GM12878 (cell line): ENCODE measurements at regions not wholly inside any gene's neighbourhood (a gene's known extent, or its start where the extent isn't known, plus 50 kb on each side); places are given as distances from the start of the nearest gene placed in this dataset.
"Not testable (repeated sequence)": the region's sequence is repeated elsewhere in the genome, so short reads cannot be mapped to it uniquely, and the experiment has no call there.

ENCODE experiments used
- ATAC-seq: fragments of 200-7000 bp; cut with Tn5 transposase; 3 replicates; pipeline ENCODE4 v1.9.1; 2020; ENCODE audit warnings: mild to moderate bottlenecking, moderate library complexity
- BruUV-seq: library from RNA; stranded (reverse); fragments of 400-500 nt; replicated peaks from 2 replicates; lab custom pipeline; 2021; lab: Mats Ljungman, UMichigan
- CTCF ChIA-PET: fragments of 300-600 bp; sonication (Branson Sonifier 250); formaldehyde crosslinking; extraction: SDS; loops from one replicate; lab custom pipeline; 2021; ENCODE audit warnings: inconsistent platforms; lab: Yijun Ruan, JAX
- POLR2A ChIA-PET: fragments of 350-600 bp; formaldehyde crosslinking; extraction: SDS; loops from one replicate; lab custom pipeline; 2021; ENCODE audit warnings: inconsistent platforms; lab: Charles Lee
- RAD21 ChIA-PET: fragments of 300-600 bp; sonication (Branson Sonifier 250); formaldehyde crosslinking; loops from one replicate; lab custom pipeline; 2023; ENCODE audit warnings: antibody characterized with exemption; ENCODE audit not compliant: unreplicated experiment; lab: Charles Lee
- SMC1A ChIA-PET: fragments of 300-600 bp; sonication (Branson Sonifier 250); formaldehyde crosslinking; loops from one replicate; lab custom pipeline; 2023; ENCODE audit not compliant: unreplicated experiment, uncharacterized antibody; lab: Charles Lee
- DNase-seq: peaks from one replicate; pipeline ENCODE4 v3.0.0-alpha.2; 2011; ENCODE audit warnings: low read depth, low spot score
- FAIRE-seq: peaks from 3 replicates; lab custom pipeline; 2011; peaks lifted over from hg19 to GRCh38; lab: Jason Lieb, UNC
- H2AFZ ChIP-seq: 2 replicates; pipeline ENCODE4 v1.6.0; 2011; ENCODE audit warnings: low read depth, low read length, control low read depth; ENCODE audit not compliant: control insufficient read depth
- H3K27ac ChIP-seq: 2 replicates; pipeline ENCODE4 v1.5.1; 2011; ENCODE audit warnings: control low read depth; ENCODE audit not compliant: control insufficient read depth, insufficient read depth
- H3K27me3 ChIP-seq, 2 experiments: replicated peaks in 1 of 2; 2 replicates each; pipeline versions ENCODE4 v1.6.0 to v1.6.1; 2011; ENCODE audit warnings: low read length in 1 of 2; ENCODE audit not compliant: control insufficient read depth in 2 of 2, insufficient read depth in 2 of 2
- H3K36me3 ChIP-seq, 2 experiments: 2 replicates each; pipeline ENCODE4 v1.5.1; 2011; ENCODE audit warnings: low read length in 1 of 2; ENCODE audit not compliant: control insufficient read depth in 2 of 2, insufficient read depth in 2 of 2
- H3K4me1 ChIP-seq: 2 replicates; pipeline ENCODE4 v1.6.1; 2011; ENCODE audit warnings: mild to moderate bottlenecking, low read length, moderate library complexity, mixed read lengths; ENCODE audit not compliant: control insufficient read depth, insufficient read depth
- H3K4me2 ChIP-seq: 2 replicates; pipeline ENCODE4 v1.6.0; 2011; ENCODE audit warnings: control low read depth; ENCODE audit not compliant: control insufficient read depth, insufficient read depth
- H3K4me3 ChIP-seq: fragments of 200-600 bp; sonication (generic); 2 replicates; pipeline ENCODE4 v1.5.1; 2016
- H3K79me2 ChIP-seq: 2 replicates; pipeline ENCODE4 v1.6.0; 2011; ENCODE audit warnings: low read length; ENCODE audit not compliant: control insufficient read depth, insufficient read depth
- H3K9ac ChIP-seq: 2 replicates; pipeline ENCODE4 v1.8.0; 2011; ENCODE audit warnings: low read length, control low read depth, mixed read lengths; ENCODE audit not compliant: control insufficient read depth, insufficient read depth
- H3K9me3 ChIP-seq: replicated peaks from 3 replicates; pipeline ENCODE4 v1.5.1; 2011; ENCODE audit warnings: mild to moderate bottlenecking, low read length; ENCODE audit not compliant: control insufficient read depth, insufficient read depth
- H4K20me1 ChIP-seq: 2 replicates; pipeline ENCODE4 v1.6.0; 2011; ENCODE audit not compliant: control insufficient read depth, insufficient read depth
- CBX5 ChIP-seq: sonication (generic); IDR thresholded peaks from 2 replicates; pipeline ENCODE4 v1.6.1; 2016; ENCODE audit warnings: low read depth, moderate library complexity, mild to moderate bottlenecking, inconsistent platforms
- CHD4 ChIP-seq: fragments of 200-600 bp; sonication (generic); IDR thresholded peaks from 2 replicates; pipeline ENCODE4 v1.6.1; 2016; ENCODE audit warnings: mild to moderate bottlenecking
- KDM1A ChIP-seq: fragments of 200-600 bp; sonication (generic); IDR thresholded peaks from 2 replicates; pipeline ENCODE4 v1.6.1; 2016; ENCODE audit warnings: borderline replicate concordance
- TCF12 ChIP-seq: IDR thresholded peaks from 2 replicates; pipeline ENCODE4 v1.6.1; 2011; ENCODE audit warnings: low read depth, mild to moderate bottlenecking, low read length
- WGBS: methylation state at CpG from one replicate; pipeline ENCODE4 v1.1.6; 2016; ENCODE audit warnings: low lambda C conversion rate; ENCODE audit not compliant: insufficient replicate concordance, insufficient coverage; ENCODE audit errors: missing lambda C conversion rate; 5-methylcytosine and 5-hydroxymethylcytosine counted together
- in situ Hi-C: fragments of 300-500 bp; cut with MboI; formaldehyde crosslinking; loops from 9 replicates; pipeline ENCODE4 v1.14.3; 2018; ENCODE audit warnings: mixed read lengths
- intact Hi-C: fragments of 100-400 bp; cut with micrococcal nuclease; formaldehyde crosslinking; loops from one replicate; pipeline ENCODE4 v1.14.2; 2022; ENCODE audit not compliant: unreplicated experiment
- TF ChIP-seq, protein P1 (sequence below): IDR thresholded peaks from 2 replicates; pipeline ENCODE4 v1.6.1; 2012; ENCODE audit warnings: improper control_type of control experiment, low read depth, low read length; ENCODE audit not compliant: insufficient replicate concordance
- TF ChIP-seq, protein P2 (sequence below): fragments of 450-650 bp; IDR thresholded peaks from 2 replicates; pipeline ENCODE4 v1.6.1; 2016; ENCODE audit warnings: mild to moderate bottlenecking
- TF ChIP-seq, protein P3 (sequence below): fragments of 450-650 bp; IDR thresholded peaks from 2 replicates; pipeline ENCODE4 v1.6.1; 2017; ENCODE audit warnings: mild to moderate bottlenecking, moderate library complexity

DNA sequence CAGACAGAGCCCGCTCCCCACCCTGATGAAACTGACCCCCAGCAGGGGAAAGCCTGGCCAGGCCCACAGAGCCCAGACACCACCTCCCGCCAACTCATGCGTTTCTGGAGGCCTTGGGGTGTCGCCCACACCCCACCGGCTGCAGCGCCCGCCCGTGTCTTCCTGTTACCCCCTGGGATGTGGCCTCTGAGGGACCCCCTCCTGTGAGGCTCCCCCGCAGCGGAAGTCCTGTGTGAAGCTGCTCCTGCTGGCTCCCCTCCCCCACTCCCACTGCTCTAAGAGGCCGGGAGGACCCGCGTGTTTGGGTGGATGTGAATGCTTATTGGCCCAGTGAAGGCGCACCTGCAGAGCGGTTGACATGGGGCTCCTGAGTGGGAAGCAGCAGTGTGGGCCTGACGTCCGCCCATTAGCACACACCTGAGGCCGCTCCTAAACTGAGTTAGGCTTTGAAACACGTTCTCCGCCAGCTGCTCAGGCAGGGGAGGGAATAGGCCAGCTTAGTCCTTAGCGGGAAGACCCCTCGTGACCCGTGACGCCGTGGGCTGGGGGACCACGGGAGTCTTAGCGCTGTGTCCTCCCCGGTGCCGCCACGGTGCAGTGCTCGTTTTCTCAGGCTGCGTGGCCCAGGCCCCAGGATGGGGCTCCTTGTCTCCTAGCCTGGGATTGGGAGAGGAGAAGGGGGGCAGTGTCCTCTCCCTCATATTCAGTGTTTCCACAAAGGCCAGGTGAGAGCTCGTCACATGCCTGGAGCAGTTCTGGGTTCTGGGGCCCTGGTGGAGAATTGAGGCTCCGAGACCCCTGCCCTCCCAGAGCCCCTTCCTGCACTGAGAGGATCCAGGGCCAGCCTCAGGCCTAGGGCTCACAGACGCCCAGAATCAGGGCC is 323.4 kb upstream of the SFSWAP start (continued):
- TF ChIP-seq, protein P1, sequence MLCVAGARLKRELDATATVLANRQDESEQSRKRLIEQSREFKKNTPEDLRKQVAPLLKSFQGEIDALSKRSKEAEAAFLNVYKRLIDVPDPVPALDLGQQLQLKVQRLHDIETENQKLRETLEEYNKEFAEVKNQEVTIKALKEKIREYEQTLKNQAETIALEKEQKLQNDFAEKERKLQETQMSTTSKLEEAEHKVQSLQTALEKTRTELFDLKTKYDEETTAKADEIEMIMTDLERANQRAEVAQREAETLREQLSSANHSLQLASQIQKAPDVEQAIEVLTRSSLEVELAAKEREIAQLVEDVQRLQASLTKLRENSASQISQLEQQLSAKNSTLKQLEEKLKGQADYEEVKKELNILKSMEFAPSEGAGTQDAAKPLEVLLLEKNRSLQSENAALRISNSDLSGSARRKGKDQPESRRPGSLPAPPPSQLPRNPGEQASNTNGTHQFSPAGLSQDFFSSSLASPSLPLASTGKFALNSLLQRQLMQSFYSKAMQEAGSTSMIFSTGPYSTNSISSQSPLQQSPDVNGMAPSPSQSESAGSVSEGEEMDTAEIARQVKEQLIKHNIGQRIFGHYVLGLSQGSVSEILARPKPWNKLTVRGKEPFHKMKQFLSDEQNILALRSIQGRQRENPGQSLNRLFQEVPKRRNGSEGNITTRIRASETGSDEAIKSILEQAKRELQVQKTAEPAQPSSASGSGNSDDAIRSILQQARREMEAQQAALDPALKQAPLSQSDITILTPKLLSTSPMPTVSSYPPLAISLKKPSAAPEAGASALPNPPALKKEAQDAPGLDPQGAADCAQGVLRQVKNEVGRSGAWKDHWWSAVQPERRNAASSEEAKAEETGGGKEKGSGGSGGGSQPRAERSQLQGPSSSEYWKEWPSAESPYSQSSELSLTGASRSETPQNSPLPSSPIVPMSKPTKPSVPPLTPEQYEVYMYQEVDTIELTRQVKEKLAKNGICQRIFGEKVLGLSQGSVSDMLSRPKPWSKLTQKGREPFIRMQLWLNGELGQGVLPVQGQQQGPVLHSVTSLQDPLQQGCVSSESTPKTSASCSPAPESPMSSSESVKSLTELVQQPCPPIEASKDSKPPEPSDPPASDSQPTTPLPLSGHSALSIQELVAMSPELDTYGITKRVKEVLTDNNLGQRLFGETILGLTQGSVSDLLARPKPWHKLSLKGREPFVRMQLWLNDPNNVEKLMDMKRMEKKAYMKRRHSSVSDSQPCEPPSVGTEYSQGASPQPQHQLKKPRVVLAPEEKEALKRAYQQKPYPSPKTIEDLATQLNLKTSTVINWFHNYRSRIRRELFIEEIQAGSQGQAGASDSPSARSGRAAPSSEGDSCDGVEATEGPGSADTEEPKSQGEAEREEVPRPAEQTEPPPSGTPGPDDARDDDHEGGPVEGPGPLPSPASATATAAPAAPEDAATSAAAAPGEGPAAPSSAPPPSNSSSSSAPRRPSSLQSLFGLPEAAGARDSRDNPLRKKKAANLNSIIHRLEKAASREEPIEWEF, result no peak
- no peak for TF ChIP-seq CBX5
- no peak for TF ChIP-seq TCF12
- TF ChIP-seq KDM1A, result no peak
- no peak for TF ChIP-seq CHD4
- TF ChIP-seq, protein P2, sequence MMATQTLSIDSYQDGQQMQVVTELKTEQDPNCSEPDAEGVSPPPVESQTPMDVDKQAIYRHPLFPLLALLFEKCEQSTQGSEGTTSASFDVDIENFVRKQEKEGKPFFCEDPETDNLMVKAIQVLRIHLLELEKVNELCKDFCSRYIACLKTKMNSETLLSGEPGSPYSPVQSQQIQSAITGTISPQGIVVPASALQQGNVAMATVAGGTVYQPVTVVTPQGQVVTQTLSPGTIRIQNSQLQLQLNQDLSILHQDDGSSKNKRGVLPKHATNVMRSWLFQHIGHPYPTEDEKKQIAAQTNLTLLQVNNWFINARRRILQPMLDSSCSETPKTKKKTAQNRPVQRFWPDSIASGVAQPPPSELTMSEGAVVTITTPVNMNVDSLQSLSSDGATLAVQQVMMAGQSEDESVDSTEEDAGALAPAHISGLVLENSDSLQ, result no peak
- TF ChIP-seq, protein P3, sequence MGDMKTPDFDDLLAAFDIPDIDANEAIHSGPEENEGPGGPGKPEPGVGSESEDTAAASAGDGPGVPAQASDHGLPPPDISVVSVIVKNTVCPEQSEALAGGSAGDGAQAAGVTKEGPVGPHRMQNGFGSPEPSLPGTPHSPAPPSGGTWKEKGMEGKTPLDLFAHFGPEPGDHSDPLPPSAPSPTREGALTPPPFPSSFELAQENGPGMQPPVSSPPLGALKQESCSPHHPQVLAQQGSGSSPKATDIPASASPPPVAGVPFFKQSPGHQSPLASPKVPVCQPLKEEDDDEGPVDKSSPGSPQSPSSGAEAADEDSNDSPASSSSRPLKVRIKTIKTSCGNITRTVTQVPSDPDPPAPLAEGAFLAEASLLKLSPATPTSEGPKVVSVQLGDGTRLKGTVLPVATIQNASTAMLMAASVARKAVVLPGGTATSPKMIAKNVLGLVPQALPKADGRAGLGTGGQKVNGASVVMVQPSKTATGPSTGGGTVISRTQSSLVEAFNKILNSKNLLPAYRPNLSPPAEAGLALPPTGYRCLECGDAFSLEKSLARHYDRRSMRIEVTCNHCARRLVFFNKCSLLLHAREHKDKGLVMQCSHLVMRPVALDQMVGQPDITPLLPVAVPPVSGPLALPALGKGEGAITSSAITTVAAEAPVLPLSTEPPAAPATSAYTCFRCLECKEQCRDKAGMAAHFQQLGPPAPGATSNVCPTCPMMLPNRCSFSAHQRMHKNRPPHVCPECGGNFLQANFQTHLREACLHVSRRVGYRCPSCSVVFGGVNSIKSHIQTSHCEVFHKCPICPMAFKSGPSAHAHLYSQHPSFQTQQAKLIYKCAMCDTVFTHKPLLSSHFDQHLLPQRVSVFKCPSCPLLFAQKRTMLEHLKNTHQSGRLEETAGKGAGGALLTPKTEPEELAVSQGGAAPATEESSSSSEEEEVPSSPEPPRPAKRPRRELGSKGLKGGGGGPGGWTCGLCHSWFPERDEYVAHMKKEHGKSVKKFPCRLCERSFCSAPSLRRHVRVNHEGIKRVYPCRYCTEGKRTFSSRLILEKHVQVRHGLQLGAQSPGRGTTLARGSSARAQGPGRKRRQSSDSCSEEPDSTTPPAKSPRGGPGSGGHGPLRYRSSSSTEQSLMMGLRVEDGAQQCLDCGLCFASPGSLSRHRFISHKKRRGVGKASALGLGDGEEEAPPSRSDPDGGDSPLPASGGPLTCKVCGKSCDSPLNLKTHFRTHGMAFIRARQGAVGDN, result no peak
- TF ChIP-seq, all 136 proteins: peak for 0

DNA sequence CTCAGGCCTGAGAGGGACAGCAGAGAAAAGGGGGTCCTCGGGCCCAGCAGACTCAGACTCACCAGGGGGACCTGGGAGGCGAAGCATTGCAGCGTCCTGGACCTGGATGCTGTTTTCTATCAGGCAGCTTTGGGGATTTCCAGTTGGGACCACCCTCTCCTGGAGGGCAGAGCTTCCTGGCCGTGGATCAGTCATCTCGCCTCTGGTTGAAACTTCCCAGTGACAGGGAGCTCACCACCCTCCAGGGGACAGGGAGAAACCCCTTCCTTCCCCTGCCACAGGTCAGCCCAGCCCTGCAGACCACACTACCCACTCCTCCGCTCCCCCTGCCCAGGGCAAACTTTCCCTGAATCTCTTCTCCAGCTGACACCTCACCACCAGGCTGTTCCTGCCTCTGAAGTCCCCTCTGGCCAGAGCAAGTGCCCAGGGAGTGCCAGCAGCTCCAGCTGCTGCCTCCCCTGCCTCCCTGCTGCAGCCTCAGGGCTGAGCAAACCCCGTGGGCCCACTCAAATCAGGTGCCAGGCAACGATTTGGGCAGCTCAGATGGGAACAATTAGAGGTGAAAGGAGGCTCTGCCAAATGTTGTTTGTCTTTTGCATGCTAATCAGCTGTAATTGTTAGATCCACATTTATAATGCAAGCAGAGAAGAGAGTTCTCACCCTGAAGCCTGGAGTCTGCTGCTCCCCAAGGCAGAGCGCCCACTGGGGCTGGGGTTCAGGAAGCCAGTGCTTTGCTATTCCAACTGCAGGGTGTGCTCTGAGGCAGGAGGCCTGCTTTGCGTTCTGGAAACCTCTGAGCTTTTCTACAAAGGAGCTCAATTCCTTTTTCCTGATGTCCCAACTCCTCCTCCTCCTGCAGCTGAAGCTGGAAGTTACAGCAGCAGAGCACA is 322.5 kb upstream of the SFSWAP start:
- CTCF ChIA-PET, result interaction anchor here (0.8 kb wide), 1 partner anchor 67 kb away, joined by 3 read pairs; no protein-coding TSS in a partner anchor
- POLR2A ChIA-PET, H3K9ac ChIP-seq: not testable (repeated sequence)

More for the DNA sequence above, 322.5 kb upstream of the SFSWAP start:
- BruUV-seq, intact Hi-C loops, in situ Hi-C loops, H3K4me1 ChIP-seq, ATAC-seq, H3K27ac ChIP-seq, H3K27me3 ChIP-seq, H3K36me3 ChIP-seq, RAD21 ChIA-PET, H3K4me3 ChIP-seq, DNase-seq, H3K9me3 ChIP-seq, H3K79me2 ChIP-seq, H2AFZ ChIP-seq, SMC1A ChIA-PET, H3K4me2 ChIP-seq, FAIRE-seq, H4K20me1 ChIP-seq: not testable (repeated sequence)
- WGBS, result 16% methylated on average over 8 of the region's 10 CpGs
